NCI-H748 (cell line): ENCODE measurements at regions not wholly inside any gene's neighbourhood (a gene's known extent, or its start where the extent isn't known, plus 50 kb on each side); places are given as distances from the start of the nearest gene placed in this dataset.
"Not testable (repeated sequence)": the region's sequence is repeated elsewhere in the genome, so short reads cannot be mapped to it uniquely, and the experiment has no call there.

Experiments used
- DNase-seq: peaks from one replicate; lab custom pipeline; 2025; ENCODE audit not compliant: unreplicated experiment; lab: John Stamatoyannopoulos, UW

DNA sequence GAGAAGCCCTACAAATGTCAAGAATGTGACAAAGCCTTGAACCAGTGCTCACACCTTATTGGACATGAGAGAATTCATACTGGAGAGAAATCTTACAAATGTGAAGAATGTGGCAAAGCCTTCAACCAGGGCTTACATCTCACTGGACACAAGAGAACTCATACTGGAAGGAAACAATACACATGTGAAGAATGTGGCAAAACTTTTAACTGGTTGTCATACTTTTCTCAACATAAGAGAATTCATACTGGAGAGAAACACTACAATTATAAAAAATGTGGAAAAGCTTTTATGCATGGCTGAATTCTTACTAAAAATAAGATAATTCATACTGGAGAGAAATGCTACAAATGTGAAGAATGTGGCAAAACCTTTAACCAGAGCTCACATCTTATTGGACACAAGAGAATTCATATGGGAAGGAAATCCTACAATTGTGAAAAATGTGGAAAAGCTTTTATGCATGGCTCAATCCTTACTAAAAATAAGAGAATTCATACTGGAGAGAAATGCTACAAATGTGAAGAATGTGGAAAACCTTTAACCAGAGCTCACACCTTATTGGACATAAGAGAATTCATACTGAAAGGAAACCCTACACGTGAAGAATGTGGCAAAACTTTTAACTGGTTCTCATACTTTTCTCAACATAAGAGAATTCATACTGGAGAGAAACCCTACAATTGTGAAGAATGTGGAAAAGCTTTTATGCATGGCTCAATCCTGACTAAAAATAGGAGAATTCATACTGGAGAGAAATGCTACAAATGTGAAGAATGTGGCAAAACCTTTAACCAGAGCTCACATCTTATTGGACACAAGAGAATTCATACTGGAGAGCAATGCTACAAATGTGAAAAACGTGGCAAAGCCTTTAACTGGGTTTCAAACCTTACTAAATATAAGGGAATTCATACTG lies 350.6 kb upstream of the NUPR2 start:
- DNase-seq = peak; percentile 3

GRCh38 chr7:56449762-56450161 lies 333.5 kb upstream of the NUPR2 start:
- no peak for DNase-seq

- peak; percentile 94 for DNase-seq
These were observed 331.9 kb upstream of the NUPR2 start for GRCh38 chr7:56447864-56448693.

DNA sequence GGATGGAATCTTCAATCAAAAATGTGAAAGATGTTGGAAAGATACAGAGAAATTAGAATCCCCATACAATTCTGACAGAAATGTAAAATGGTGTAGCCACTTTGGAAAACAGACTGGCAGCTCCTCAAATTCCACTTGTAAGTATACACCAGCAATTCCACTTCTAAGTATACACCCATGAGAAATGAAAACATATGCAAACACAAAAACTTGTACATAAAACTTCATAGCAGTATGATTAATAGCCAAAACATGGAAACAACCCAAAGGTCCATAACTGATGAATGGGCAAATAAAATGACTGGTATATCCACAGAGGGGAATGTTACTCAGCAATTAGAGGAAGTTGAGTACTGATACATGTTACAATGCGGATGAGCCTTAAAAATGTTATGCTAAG lies 304.3 kb upstream of the NUPR2 start:
- not testable (repeated sequence) for DNase-seq

DNA sequence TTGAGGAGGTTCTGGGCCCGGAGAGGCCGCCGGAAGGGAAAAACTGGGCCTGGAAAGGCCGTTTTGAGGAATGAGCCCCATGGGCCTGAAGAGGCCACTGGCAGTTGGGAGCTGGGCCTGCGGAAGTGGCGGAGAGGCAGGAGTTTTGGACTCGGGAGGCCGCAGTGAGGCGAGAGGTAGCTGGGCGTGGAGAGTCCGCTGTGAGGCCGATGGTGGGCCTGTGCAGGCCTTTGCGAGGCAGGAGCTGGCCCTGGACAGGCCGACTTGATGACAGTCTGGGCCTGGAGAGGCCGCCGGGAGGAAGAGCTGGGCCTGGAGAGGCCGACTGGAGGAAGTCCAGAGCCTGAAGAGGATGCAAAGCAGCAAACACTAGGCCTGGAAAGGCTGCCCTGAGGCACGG lies 259.0 kb upstream of the NUPR2 start:
- no peak for DNase-seq

DNA sequence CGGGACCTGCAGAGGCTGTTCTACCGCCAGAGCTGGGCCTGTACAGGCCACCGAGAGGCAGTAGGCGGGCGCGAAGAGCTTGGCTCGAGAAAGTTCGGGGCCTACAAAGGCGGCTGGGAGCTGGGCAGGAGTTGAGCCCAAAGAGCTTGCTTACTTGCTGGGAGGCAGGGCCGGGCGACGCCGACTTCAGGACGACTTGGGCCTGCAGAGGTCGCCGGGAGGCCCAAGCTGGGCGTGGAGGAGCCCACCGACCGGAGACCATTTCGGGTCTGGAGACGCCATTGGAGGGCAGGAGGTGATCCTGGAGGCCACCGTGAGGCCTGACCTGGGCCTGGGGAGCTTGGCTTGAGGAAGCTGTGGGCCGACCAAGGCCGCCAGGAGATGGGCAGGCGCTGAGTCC lies 258.4 kb upstream of the NUPR2 start:
- not testable (repeated sequence) for DNase-seq

GRCh38 chr7:56373314-56373713 lies 257.1 kb upstream of the NUPR2 start:
- not testable (repeated sequence) for DNase-seq

GRCh38 chr7:56371792-56372191 lies 255.6 kb upstream of the NUPR2 start:
- DNase-seq = not testable (repeated sequence)

- not testable (repeated sequence) for DNase-seq
These were observed 254.1 kb upstream of the NUPR2 start for GRCh38 chr7:56370208-56370872.

GRCh38 chr7:56367914-56368313 lies 251.7 kb upstream of the NUPR2 start:
- DNase-seq = not testable (repeated sequence)

DNA sequence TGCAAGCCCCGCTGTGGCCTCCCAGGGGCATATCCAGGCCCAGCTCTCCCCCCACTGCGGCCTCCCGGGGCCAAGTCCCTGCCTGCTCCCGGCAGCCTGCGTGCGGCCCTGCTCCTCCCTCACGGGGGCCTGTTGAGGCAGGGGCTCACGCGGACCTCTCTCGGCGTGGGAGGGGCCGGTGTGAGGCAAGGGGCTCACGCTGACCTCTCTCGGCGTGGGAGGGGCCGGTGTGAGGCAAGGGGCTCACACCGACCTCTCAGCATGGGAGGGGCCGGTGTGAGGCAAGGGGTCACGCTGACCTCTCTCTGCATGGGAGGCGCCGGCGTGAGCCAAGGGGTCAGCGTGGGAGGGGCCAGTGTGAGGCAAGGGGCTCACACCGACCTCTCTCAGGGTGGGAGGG lies 251.2 kb upstream of the NUPR2 start:
- DNase-seq = not testable (repeated sequence)

DNA sequence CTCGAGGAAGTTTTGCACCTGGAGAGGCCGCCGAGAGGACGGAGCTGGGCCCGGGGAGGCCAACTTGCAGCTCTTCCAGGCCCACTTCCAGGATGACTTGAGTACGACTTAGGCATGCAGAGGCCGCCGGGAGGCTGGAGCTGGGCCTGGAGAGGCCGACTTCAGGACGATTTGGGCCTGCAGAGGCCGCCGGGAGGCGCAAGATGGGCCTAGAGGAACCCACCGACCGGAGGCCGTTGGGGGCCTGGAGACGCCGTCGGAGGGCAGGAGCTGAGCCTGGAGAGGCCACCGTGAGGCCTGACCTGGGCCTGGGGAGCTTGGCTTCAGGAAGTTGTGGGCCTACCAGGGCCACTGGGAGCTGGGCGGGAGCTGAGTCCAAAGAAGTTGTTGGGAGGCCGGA lies 250.5 kb upstream of the NUPR2 start:
- not testable (repeated sequence) for DNase-seq

DNA sequence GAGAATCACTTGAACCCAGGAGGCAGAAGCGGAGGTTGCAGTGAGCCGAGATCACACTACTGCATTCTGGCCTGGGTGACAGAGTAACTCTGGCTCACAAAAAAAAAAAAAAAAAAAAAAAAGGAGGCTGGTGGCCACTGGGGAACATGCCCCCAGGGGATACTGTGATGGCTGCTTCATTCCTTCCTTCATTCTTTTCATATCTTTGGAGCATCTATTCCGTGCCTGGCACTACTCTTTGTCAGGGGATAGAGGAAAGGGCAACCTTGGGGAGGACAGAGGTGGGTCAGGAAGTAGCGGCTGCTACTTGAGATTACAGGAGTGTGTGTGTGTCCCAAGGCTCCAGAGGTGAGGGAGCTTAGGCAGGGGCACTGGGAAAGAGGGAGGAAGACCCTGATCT lies 236.4 kb upstream of the NUPR2 start:
- DNase-seq = not testable (repeated sequence)

DNA sequence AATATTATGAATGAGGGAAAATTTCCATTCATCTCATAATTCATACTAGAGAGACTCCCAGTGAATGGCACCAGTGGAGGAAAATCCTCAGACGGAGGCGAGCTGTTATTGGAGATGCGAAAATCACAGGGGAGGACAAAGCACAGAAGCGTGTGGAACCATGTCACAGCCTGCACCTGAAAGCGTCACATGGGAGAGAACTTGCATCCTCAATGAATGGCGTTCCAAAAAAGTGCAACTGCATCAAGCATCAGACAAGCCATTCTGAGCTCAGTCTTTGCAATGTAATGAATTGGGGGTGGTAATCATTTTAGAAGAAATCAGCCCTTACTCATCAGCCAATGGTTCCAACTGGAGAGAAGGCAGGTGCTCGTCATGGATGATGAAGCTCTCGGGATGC lies 235.0 kb upstream of the NUPR2 start:
- DNase-seq = peak; percentile 4

DNA sequence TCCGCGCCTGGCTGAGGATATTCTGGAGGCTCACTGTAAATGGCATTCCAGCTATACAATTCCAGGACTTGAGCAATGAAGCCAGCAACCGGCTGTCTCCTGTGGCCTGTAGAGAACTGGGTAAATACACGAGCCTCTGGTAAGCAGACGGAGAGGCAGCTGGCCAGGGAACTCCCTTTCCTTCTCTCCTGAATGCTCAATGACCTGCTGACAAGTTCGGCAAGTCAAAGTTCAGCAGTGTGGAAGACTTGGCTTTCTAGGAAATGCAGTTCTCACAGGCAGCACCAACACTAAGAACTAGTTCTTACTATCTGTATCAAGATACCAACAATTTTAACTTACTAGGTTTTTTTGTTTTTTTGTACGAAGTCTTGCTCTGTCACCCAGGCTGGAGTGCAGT lies 232.1 kb upstream of the NUPR2 start:
- DNase-seq = not testable (repeated sequence)

DNA sequence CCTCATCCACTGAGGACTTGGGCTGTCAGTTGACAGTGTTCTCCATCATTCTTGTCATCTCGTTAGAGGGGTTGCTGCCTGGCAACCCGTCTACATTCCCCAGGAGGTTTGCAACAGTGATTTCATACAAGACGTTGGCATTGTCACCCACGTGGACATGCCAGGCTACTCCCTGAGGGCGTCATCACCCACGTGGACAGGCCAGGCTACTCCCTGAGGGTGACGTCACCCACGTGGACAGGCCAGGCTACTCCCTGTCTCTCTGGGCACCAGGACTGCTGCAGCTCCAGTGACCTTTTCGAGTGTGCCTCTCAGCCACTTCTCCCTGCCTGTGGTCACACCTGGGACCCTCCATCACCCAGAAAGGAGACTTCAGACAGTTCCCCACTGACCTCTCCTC lies 212.1 kb upstream of the NUPR2 start:
- not testable (repeated sequence) for DNase-seq

- no peak for DNase-seq
These were observed 174.3 kb upstream of the NUPR2 start for GRCh38 chr7:56290548-56290947.

DNA sequence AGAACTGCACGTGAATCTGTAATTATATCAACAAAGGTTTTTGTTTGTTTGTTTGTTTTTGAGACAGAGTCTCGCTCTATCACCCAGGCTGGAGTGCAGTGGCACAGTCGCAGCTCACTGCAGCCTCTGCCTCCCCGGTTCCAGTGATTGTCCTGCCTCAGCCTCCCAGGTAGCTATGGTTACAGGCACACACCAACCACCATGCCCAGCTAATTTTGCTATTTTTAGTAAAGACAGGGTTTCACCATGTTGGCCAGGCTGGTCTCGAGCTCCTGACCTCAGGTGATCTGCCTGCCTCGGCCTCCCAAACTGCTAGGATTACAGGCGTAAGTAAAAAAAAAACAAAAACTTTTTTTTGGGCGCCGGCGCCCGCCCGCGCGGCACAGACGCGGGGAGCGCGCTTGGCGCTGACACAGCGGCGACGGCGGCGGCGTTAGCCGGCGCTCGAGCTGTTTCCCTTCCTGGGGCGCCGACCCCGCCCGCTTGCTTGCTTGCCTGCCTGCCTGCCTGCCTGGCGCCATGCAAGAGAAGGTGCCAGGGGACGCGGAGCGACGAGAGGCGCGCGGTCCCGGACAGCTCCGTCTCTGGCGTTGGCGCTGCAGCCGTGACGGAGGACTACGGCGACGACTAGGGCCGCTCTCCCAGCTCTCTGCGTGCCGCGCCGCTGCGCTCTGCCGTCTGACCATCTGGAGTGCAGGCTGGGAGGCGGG lies 171.4 kb upstream of the NUPR2 start:
- peak; percentile 92 for DNase-seq

- DNase-seq = no peak
These were observed 139.9 kb upstream of the NUPR2 start for GRCh38 chr7:56256108-56256507.

DNA sequence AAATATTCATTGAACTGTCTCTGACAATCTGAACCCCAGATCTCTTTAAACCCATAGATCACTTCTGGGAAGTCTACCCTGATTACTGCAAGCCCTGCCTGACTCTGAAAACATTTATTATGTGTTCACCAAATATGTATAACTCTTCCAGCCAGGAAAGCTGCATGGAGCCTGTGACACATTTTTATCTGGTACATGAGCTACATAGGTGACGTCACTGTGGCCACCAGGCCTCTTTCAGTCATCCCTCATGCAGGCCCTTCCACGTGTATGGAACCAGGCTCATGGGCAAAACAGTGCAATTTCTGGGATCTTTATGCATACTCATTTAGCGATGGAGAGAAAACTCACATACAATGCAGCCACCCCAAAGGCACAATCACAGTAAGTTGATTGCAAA lies 133.9 kb upstream of the NUPR2 start:
- no peak for DNase-seq

DNA sequence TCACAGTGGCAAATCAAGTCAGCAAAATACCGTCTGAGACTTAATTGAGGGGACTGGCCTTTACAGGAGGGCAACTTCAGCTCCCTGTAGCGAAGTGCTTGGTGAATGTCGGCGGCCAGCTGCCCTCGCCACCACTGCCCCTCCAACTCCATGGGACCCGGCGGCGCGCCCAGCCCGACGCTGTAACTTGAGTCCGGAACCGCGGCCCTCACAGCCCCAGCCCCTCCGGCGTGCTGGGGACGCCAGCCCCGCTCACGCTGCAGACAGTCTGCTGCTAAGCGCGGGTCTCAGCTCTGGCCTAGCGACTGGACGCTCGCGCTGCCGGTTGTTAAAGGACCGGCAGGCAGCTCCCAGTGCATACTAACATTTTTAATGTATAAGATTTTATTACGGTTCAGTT lies 113.4 kb upstream of the NUPR2 start:
- peak; percentile 8 for DNase-seq
